Muscle layer of colon (tissue), 2 donors: ENCODE measurements at regions not wholly inside any gene's neighbourhood (a gene's known extent, or its start where the extent isn't known, plus 50 kb on each side); places are given as distances from the start of the nearest gene placed in this dataset.
"Not testable (repeated sequence)": the region's sequence is repeated elsewhere in the genome, so short reads cannot be mapped to it uniquely, and the experiment has no call there.

ENCODE experiments used
- H3K27ac ChIP-seq: one replicate; pipeline ENCODE4 v1.7.0; 2013; ENCODE audit warnings: low read depth, mild to moderate bottlenecking, low read length, moderate library complexity
- H3K27me3 ChIP-seq, 2 donors: one replicate each; pipeline ENCODE4 v1.7.0; 2013; ENCODE audit warnings: low read length in 2 of 2, mild to moderate bottlenecking in 2 of 2; ENCODE audit not compliant: insufficient read depth in 2 of 2, control insufficient read depth in 1 of 2
- H3K36me3 ChIP-seq: one replicate; pipeline ENCODE4 v1.7.0; 2013; ENCODE audit warnings: mild to moderate bottlenecking, low read length; ENCODE audit not compliant: insufficient read depth
- H3K4me1 ChIP-seq: one replicate; pipeline ENCODE4 v1.7.0; 2013; ENCODE audit warnings: mild to moderate bottlenecking, low read length; ENCODE audit not compliant: insufficient read depth
- H3K4me3 ChIP-seq, 2 donors: one replicate each; pipeline ENCODE4 v1.7.0; 2013; ENCODE audit warnings: low read length in 2 of 2, low read depth in 1 of 2, mild to moderate bottlenecking in 1 of 2, moderate library complexity in 1 of 2
- H3K9ac ChIP-seq: one replicate; pipeline ENCODE4 v1.7.0; 2013; ENCODE audit warnings: low read length
- H3K9me3 ChIP-seq: one replicate; pipeline ENCODE4 v1.7.0; 2013; ENCODE audit warnings: mild to moderate bottlenecking, low read length
- donor health status: abdominal sarcoma.
- donor health status: Adenocarcinoma of cecum.

DNA sequence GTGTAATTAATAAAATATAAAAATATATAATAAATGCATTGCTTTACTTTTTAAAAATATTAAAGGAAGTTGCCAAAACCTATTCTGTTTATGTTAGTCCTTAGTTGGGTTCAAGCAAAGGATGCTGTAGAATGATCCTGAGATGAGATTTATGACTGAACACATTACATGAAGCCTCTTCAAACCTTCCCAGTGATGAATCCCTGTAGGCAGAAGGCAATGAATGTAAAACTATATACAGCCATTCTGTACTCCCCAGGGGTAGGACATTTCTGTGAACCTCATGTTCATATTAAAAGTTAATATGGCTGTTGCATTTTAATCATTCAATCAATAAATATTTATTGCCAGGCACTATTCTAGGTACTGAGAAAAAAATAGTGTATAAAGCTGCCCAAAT lies 166.0 kb downstream of the RFPL4B start:
- no peaks in the 10 kb centered on the region for H3K36me3 ChIP-seq
- no peaks in the 10 kb centered on the region for H3K9me3 ChIP-seq
- no peaks in the 10 kb centered on the region for H3K27me3 ChIP-seq
- H3K4me1 ChIP-seq: no peaks in the 10 kb centered on the region
- H3K9ac ChIP-seq: no peak overlapping the region
- no peak overlapping the region for H3K27ac ChIP-seq
- no peak overlapping the region for H3K4me3 ChIP-seq

DNA sequence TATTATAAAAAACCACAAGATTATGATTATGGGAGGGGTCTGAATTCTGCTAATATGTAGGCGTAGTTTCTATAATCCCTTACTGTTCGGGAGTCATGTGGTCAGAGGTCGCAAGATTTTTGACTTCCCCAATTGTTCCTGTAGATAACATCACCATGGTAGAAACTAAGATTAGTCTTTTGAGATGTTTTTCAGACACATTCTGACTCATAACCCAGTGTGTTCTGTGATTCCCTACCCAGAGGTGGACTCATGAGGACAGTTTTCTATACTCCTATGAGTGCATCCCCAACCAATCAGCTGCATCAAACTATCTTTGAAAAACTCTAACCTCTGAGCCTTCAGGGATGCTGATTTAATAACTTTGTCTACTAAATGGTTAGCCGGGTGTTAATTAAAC lies 175.5 kb downstream of the RFPL4B start:
- H3K9me3 ChIP-seq: no peaks in the 10 kb centered on the region
- H3K27me3 ChIP-seq: no peaks in the 10 kb centered on the region
- H3K27ac ChIP-seq: no peak overlapping the region
- H3K9ac ChIP-seq: no peak overlapping the region
- no peaks in the 10 kb centered on the region for H3K4me1 ChIP-seq
- H3K4me3 ChIP-seq: no peak overlapping the region
- no peaks in the 10 kb centered on the region for H3K36me3 ChIP-seq

- H3K9ac ChIP-seq: no peak overlapping the region
- no peaks in the 10 kb centered on the region for H3K9me3 ChIP-seq
- H3K36me3 ChIP-seq: no peaks in the 10 kb centered on the region
Measured at GRCh38 chr6:112524071-112524470, 176.9 kb downstream of the RFPL4B start.

DNA sequence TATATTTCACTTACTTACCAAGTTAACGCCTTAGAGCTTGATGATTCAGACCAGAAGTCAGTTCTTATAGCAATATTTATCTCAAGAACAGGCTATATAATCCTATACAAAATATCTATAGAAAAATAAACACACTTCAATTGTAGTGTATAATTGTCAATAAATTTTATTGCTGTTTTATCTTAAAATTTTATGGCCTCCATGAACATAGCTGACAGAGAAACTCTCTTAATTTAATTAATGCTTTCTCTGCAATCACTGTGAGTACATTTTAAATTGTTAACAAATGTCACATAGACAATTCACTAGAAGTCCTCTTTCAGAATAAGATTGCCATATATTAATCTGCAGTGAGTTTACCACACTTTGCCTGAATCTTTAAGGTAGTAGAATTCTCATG lies 178.6 kb downstream of the RFPL4B start:
- Histone ChIP-seq H3K36me3 (no peaks in the 10 kb centered on the region), H3K9ac (no peak overlapping the region), H3K4me3 (no peak overlapping the region), H3K9me3 (no peaks in the 10 kb centered on the region), H3K27ac (no peak overlapping the region), H3K4me1 (no peaks in the 10 kb centered on the region), H3K27me3 (no peaks in the 10 kb centered on the region)

More at GRCh38 chr6:112524071-112524470, 176.9 kb downstream of the RFPL4B start:
- no peaks in the 10 kb centered on the region for H3K4me1 ChIP-seq
- H3K4me3 ChIP-seq: no peak overlapping the region
- H3K27ac ChIP-seq: no peak overlapping the region
- no peaks in the 10 kb centered on the region for H3K27me3 ChIP-seq

- Histone ChIP-seq H3K36me3 (no peaks in the 10 kb centered on the region), H3K9me3 (no peaks in the 10 kb centered on the region), H3K27ac (no peak overlapping the region), H3K4me3 (no peak overlapping the region), H3K4me1 (no peaks in the 10 kb centered on the region), H3K9ac (no peak overlapping the region), H3K27me3 (no peaks in the 10 kb centered on the region)
Measured at GRCh38 chr6:112526594-112526993, 179.5 kb downstream of the RFPL4B start.

DNA sequence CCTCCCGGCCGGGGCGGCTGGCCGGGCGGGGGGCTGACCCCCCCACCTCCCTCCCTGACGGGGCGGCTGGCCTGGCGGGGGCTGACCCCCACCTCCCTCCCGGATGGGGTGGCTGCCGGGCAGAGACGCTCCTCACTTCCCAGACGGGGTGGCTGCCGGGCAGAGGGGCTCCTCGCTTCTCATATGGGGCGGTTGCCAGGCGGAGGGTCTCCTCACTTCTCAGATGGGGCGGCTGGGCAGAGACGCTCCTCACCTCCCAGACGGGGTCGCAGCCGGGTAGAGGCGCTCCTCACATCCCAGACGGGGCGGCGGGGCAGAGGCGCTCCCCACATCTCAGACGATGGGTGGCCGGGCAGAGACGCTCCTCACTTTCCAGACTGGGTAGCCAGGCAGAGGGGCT lies 181.2 kb downstream of the RFPL4B start:
- H3K9ac ChIP-seq, H3K36me3 ChIP-seq, H3K4me1 ChIP-seq, H3K27ac ChIP-seq, H3K4me3 ChIP-seq, H3K27me3 ChIP-seq, H3K9me3 ChIP-seq: not testable (repeated sequence)

GRCh38 chr6:112535816-112536215 lies 188.7 kb downstream of the RFPL4B start:
- Histone ChIP-seq H3K4me3 (no peak overlapping the region), H3K9me3 (no peaks in the 10 kb centered on the region), H3K27me3 (no peaks in the 10 kb centered on the region), H3K36me3 (no peaks in the 10 kb centered on the region), H3K4me1 (no peaks in the 10 kb centered on the region), H3K27ac (no peak overlapping the region), H3K9ac (no peak overlapping the region)

DNA sequence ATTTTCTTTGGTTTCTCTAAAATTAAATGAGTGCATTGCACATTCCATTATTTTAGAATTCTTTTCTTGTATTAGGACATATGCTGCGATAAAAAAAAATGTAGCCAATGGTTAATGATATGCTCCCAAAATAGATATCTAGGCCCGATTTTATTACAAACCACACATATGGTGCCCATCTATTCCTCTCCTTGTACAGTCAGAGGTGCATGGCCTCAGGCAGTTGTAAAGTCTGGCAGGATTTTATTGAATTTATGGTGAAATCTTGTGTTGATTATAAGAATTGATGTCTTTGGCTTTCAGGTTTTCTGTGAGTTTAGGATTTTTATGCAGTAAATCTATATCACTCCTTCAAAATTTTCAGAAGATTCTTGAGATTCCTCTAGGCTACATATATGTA lies 192.2 kb downstream of the RFPL4B start:
- H3K9ac ChIP-seq: no peak overlapping the region
- no peaks in the 10 kb centered on the region for H3K27me3 ChIP-seq
- no peak overlapping the region for H3K4me3 ChIP-seq
- no peaks in the 10 kb centered on the region for H3K4me1 ChIP-seq
- H3K36me3 ChIP-seq: no peaks in the 10 kb centered on the region
- H3K9me3 ChIP-seq: no peaks in the 10 kb centered on the region
- H3K27ac ChIP-seq: no peak overlapping the region

- not testable (repeated sequence) for H3K9me3 ChIP-seq, H3K27me3 ChIP-seq, H3K4me3 ChIP-seq, H3K4me1 ChIP-seq, H3K27ac ChIP-seq, H3K36me3 ChIP-seq, H3K9ac ChIP-seq
Measured at GRCh38 chr6:112541847-112542246, 194.7 kb downstream of the RFPL4B start.

DNA sequence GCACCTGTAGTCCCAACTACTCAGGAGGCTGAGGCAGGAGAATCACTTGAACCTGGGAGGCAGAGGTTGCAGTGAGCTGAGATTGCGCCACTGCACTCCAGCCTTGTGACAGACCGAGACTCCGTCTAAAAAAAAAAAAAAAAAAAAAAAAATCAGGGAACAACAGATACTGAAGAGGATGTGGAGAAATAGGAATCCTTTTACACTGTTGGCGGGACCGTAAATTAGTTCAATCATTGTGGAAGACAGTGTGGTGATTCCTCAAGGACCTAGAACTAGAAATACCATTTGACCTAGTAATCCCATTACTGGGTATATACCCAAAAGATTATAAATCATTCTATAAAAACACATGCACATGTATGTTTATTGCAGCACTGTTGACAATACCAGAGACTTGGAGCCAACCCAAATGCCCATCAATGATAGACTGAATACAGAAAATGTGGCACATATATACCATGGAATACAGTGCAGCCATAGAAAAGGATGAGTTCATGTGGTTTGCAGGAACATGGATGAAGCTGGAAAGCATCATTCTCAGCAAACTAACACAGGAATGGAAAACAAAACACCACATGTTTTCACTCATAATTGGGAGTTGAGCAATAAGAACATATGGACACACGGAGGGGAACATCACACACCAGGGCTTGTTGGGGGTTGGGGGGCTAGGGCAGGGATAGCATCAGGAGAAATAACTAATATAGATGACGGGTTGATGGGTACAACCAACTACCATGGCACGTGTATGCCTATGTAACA lies 200.4 kb downstream of the RFPL4B start:
- H3K36me3 ChIP-seq, H3K9me3 ChIP-seq, H3K27ac ChIP-seq, H3K4me3 ChIP-seq, H3K27me3 ChIP-seq, H3K4me1 ChIP-seq, H3K9ac ChIP-seq: not testable (repeated sequence)

DNA sequence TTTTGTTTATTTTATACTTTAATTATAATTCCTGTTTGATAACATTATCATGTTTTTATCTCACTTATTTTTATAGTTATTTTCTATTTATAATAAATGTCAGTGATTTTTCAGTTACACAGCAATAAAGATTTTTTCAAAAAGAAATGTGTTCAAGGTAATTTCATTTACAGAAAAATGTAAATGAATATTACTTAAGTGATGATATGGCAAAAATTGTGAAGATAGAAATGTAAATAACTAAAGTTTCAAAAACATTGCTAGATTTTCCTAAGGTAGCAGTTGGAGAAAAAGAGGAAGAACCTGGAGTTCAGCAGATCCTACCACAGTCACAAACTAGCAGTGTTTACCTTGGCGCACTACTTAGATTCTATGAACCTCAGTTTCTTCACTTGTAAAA lies 202.6 kb downstream of the RFPL4B start:
- Histone ChIP-seq H3K4me1 (no peaks in the 10 kb centered on the region), H3K36me3 (no peaks in the 10 kb centered on the region), H3K9me3 (peaks cover 4% of the 10 kb centered on the region), H3K27ac (no peak overlapping the region), H3K9ac (no peak overlapping the region), H3K27me3 (no peaks in the 10 kb centered on the region), H3K4me3 (no peak overlapping the region)

- Histone ChIP-seq H3K36me3 (no peaks in the 10 kb centered on the region), H3K4me1 (peaks cover 11% of the 10 kb centered on the region), H3K27ac (no peak overlapping the region), H3K27me3 (no peaks in the 10 kb centered on the region), H3K4me3 (no peak overlapping the region), H3K9ac (no peak overlapping the region), H3K9me3 (peaks cover 4% of the 10 kb centered on the region)
Measured at GRCh38 chr6:112557435-112557834, 210.3 kb downstream of the RFPL4B start.
